H9 (cell line): ENCODE measurements at regions not wholly inside any gene's neighbourhood (a gene's known extent, or its start where the extent isn't known, plus 50 kb on each side); places are given as distances from the start of the nearest gene placed in this dataset.

Experiments
- DNase-seq: peaks from one replicate; pipeline ENCODE4 v3.0.0-alpha.2; 2017
- H2AFZ ChIP-seq: one replicate; pipeline ENCODE4 v1.6.1; 2013; ENCODE audit warnings: mild to moderate bottlenecking, low read length, control low read depth, moderate library complexity
- H2AK5ac ChIP-seq: 2 replicates; pipeline ENCODE4 v1.6.1; 2013; ENCODE audit warnings: low read length, control low read depth, mixed read lengths; ENCODE audit not compliant: insufficient read length
- H2BK120ac ChIP-seq: one replicate; pipeline ENCODE4 v1.6.1; 2013; ENCODE audit warnings: low read depth, mild to moderate bottlenecking, low read length, control low read depth, inconsistent platforms; ENCODE audit not compliant: poor library complexity, severe bottlenecking
- H2BK12ac ChIP-seq: 2 replicates; pipeline ENCODE4 v1.6.1; 2013; ENCODE audit warnings: low read length, control low read depth, mixed read lengths, low read depth; ENCODE audit not compliant: insufficient read length
- H2BK15ac ChIP-seq: 2 replicates; pipeline ENCODE4 v1.6.1; 2013; ENCODE audit warnings: low read depth, low read length, control low read depth
- H2BK20ac ChIP-seq: one replicate; pipeline ENCODE4 v1.6.1; 2013; ENCODE audit warnings: low read depth, mild to moderate bottlenecking, low read length, control low read depth, inconsistent platforms; ENCODE audit not compliant: poor library complexity, severe bottlenecking
- H2BK5ac ChIP-seq: 2 replicates; pipeline ENCODE4 v1.6.1; 2013; ENCODE audit warnings: low read length, control low read depth, mixed read lengths; ENCODE audit not compliant: insufficient read length
- H3K14ac ChIP-seq: 2 replicates; pipeline ENCODE4 v1.6.1; 2013; ENCODE audit warnings: low read length, control low read depth; ENCODE audit not compliant: insufficient read depth
- H3K18ac ChIP-seq: 2 replicates; pipeline ENCODE4 v1.6.1; 2013; ENCODE audit warnings: low read depth, mild to moderate bottlenecking, mixed read lengths, low read length, control low read depth; ENCODE audit not compliant: insufficient read length
- H3K23ac ChIP-seq: 2 replicates; pipeline ENCODE4 v1.6.1; 2013; ENCODE audit warnings: low read length, control low read depth, mixed read lengths, low read depth; ENCODE audit not compliant: insufficient read length
- H3K23me2 ChIP-seq: 2 replicates; pipeline ENCODE4 v1.6.1; 2013; ENCODE audit warnings: low read depth, mild to moderate bottlenecking, mixed read lengths, low read length, control low read depth; ENCODE audit not compliant: insufficient read length, poor library complexity, severe bottlenecking
- H3K27ac ChIP-seq: 2 replicates; pipeline ENCODE4 v1.5.1; 2013; ENCODE audit warnings: low read length, control low read depth, mixed read lengths, low read depth; ENCODE audit not compliant: insufficient read length
- H3K27me3 ChIP-seq: 2 replicates; pipeline ENCODE4 v1.6.1; 2013; ENCODE audit warnings: low read length, control low read depth, inconsistent platforms; ENCODE audit not compliant: insufficient read depth
- H3K4ac ChIP-seq: 2 replicates; pipeline ENCODE4 v1.6.1; 2013; ENCODE audit warnings: low read depth, mild to moderate bottlenecking, control low read depth, inconsistent platforms, low read length, moderate library complexity
- H3K4me1 ChIP-seq: 2 replicates; pipeline ENCODE4 v1.6.1; 2013; ENCODE audit warnings: low read length, control low read depth, inconsistent platforms; ENCODE audit not compliant: insufficient read depth
- H3K4me2 ChIP-seq: 2 replicates; pipeline ENCODE4 v1.6.1; 2013; ENCODE audit warnings: low read length, control low read depth, mixed read lengths; ENCODE audit not compliant: insufficient read length, insufficient read depth
- H3K56ac ChIP-seq: 2 replicates; pipeline ENCODE4 v1.6.1; 2013; ENCODE audit warnings: low read depth, mild to moderate bottlenecking, mixed read lengths, low read length, control low read depth; ENCODE audit not compliant: insufficient read length
- H3K79me1 ChIP-seq: 2 replicates; pipeline ENCODE4 v1.6.1; 2013; ENCODE audit warnings: low read depth, mild to moderate bottlenecking, moderate library complexity, low read length, control low read depth, inconsistent platforms; ENCODE audit not compliant: insufficient read depth, poor library complexity, severe bottlenecking
- H3K79me2 ChIP-seq: 2 replicates; pipeline ENCODE4 v1.6.1; 2013; ENCODE audit warnings: low read length, control low read depth, inconsistent platforms; ENCODE audit not compliant: insufficient read depth
- H3K9ac ChIP-seq: 2 replicates; pipeline ENCODE4 v1.6.1; 2013; ENCODE audit warnings: low read length, control low read depth, mixed read lengths; ENCODE audit not compliant: insufficient read length; ENCODE audit errors: extremely low read depth
- H3K9me3 ChIP-seq: one replicate; pipeline ENCODE4 v1.6.1; 2013; ENCODE audit warnings: low read depth, low read length, inconsistent platforms; ENCODE audit not compliant: control insufficient read depth
- H3T11ph ChIP-seq: one replicate; pipeline ENCODE4 v1.6.1; 2013; ENCODE audit warnings: mild to moderate bottlenecking, low read length, control low read depth, inconsistent platforms
- H4K20me1 ChIP-seq: one replicate; pipeline ENCODE4 v1.6.1; 2013; ENCODE audit not compliant: control insufficient read depth, insufficient read length, insufficient read depth
- H4K5ac ChIP-seq: 2 replicates; pipeline ENCODE4 v1.6.1; 2013; ENCODE audit warnings: low read depth, mild to moderate bottlenecking, mixed read lengths, low read length, control low read depth; ENCODE audit not compliant: insufficient read length
- H4K8ac ChIP-seq: replicated peaks from 2 replicates; pipeline ENCODE4 v1.6.1; 2013; ENCODE audit warnings: low read length, control low read depth, mixed read lengths, low read depth; ENCODE audit not compliant: insufficient read length
- H4K91ac ChIP-seq: 2 replicates; pipeline ENCODE4 v1.6.1; 2013; ENCODE audit warnings: low read depth, mild to moderate bottlenecking, moderate library complexity, mixed read lengths, low read length, control low read depth; ENCODE audit not compliant: insufficient read length
- H3K27ac Mint-ChIP-seq, 3 experiments: 2 replicates in 2 of 3; 3 replicates in 1 of 3; pipeline ENCODE4 v1.8.0; 2020 to 2021; ENCODE audit warnings: mixed read lengths in 3 of 3, mild to moderate bottlenecking in 1 of 3, moderate library complexity in 1 of 3
- H3K27me3 Mint-ChIP-seq: 2 replicates; pipeline ENCODE4 v1.8.0; 2021; ENCODE audit warnings: low read depth, mild to moderate bottlenecking, moderate library complexity, mixed read lengths
- H3K36me3 Mint-ChIP-seq, 3 experiments: 2 replicates in 2 of 3; 3 replicates in 1 of 3; pipeline ENCODE4 v1.8.0; 2020 to 2021; ENCODE audit warnings: low read depth in 3 of 3, mixed read lengths in 3 of 3; ENCODE audit not compliant: insufficient read depth in 1 of 3
- H3K4me1 Mint-ChIP-seq, 2 experiments: 2 replicates each; pipeline ENCODE4 v1.8.0; 2020; ENCODE audit warnings: mixed read lengths in 2 of 2
- H3K4me3 Mint-ChIP-seq, 2 experiments: 2 replicates in 1 of 2; 3 replicates in 1 of 2; pipeline ENCODE4 v1.8.0; 2020 to 2021; ENCODE audit warnings: mild to moderate bottlenecking in 2 of 2, mixed read lengths in 2 of 2, moderate library complexity in 1 of 2
- H3K9me3 Mint-ChIP-seq, 2 experiments: 2 replicates in 1 of 2; 3 replicates in 1 of 2; pipeline ENCODE4 v1.8.0; 2020; ENCODE audit warnings: mild to moderate bottlenecking in 2 of 2, mixed read lengths in 2 of 2, moderate library complexity in 1 of 2
- WGBS: extraction: QIAGEN DNeasy Blood & Tissue Kit; methylation state at CpG from one replicate; pipeline ENCODE4 v1.1.7; 2013; ENCODE audit warnings: missing lambda C conversion rate, low lambda C conversion rate, mixed read lengths; ENCODE audit not compliant: insufficient read length; ENCODE audit errors: extremely low coverage; 5-methylcytosine and 5-hydroxymethylcytosine counted together
- TF ChIP-seq, protein P1 (sequence below): fragments of 200-600 bp; sonication (generic); conservative IDR thresholded peaks from 3 replicates; pipeline ENCODE4 v1.8.0; 2021; ENCODE audit warnings: antibody characterized with exemption, mild to moderate bottlenecking

DNA sequence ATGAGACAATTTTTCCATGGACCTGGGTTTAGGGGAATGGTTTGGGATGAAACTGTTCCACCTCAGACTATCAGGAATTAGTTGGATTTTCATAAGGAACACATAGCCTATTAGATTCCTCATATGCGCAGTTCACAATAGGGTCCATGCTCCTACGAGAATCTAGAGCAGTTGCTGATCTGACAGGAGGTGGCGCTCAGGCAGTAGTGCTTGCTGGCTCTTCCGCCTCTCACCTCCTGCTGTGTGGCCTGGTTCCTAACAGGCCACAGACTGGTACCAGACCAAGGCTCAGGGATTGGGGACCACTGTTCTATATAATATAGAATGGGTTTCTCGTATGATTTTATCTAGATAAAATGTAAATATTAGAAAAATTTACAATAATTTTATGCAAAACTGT, 338.7 kb downstream of the CPS1 start:
- H2BK120ac ChIP-seq: no peak overlapping the region
- no peaks in the 10 kb centered on the region for H3K79me1 ChIP-seq
- H2BK20ac ChIP-seq: no peak overlapping the region
- H2BK12ac ChIP-seq: no peak overlapping the region
- H3K56ac ChIP-seq: no peak overlapping the region
- Mint-ChIP-seq H3K36me3 (peaks cover 0 to 9% (median 0%) of the 10 kb centered on the region in 3 experiments; a peak in 3 of 7 replicates), H3K9me3 (peaks cover 0 to 6% of the 10 kb centered on the region in 2 experiments; a peak in 2 of 5 replicates), H3K4me1 (no peaks in the 10 kb centered on the region), H3K4me3 (no peak overlapping the region), H3K27ac (no peak overlapping the region), H3K27me3 (no peaks in the 10 kb centered on the region)
- WGBS: no CpG with 5 or more reads among the region's 5 CpGs
- no peak overlapping the region for H3K4ac ChIP-seq
- H4K8ac ChIP-seq: no peak overlapping the region
- H3K79me2 ChIP-seq: no peaks in the 10 kb centered on the region
- DNase-seq: peak; percentile 62
- H3K27ac ChIP-seq: no peak overlapping the region
- no peak overlapping the region for H3T11ph ChIP-seq
- no peak overlapping the region for H2AK5ac ChIP-seq
- no peak overlapping the region for H2BK5ac ChIP-seq
- no peak overlapping the region for H2BK15ac ChIP-seq
- no peaks in the 10 kb centered on the region for H3K4me1 ChIP-seq
- no peak overlapping the region for H4K5ac ChIP-seq
- H3K27me3 ChIP-seq: no peaks in the 10 kb centered on the region
- no peak overlapping the region for H3K9ac ChIP-seq
- TF ChIP-seq, protein P1, sequence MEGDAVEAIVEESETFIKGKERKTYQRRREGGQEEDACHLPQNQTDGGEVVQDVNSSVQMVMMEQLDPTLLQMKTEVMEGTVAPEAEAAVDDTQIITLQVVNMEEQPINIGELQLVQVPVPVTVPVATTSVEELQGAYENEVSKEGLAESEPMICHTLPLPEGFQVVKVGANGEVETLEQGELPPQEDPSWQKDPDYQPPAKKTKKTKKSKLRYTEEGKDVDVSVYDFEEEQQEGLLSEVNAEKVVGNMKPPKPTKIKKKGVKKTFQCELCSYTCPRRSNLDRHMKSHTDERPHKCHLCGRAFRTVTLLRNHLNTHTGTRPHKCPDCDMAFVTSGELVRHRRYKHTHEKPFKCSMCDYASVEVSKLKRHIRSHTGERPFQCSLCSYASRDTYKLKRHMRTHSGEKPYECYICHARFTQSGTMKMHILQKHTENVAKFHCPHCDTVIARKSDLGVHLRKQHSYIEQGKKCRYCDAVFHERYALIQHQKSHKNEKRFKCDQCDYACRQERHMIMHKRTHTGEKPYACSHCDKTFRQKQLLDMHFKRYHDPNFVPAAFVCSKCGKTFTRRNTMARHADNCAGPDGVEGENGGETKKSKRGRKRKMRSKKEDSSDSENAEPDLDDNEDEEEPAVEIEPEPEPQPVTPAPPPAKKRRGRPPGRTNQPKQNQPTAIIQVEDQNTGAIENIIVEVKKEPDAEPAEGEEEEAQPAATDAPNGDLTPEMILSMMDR: peak; percentile 67
- H3K4me2 ChIP-seq: no peak overlapping the region
- H4K20me1 ChIP-seq: no peaks in the 10 kb centered on the region
- H3K23me2 ChIP-seq: no peaks in the 10 kb centered on the region
- H3K14ac ChIP-seq: no peak overlapping the region
- H3K9me3 ChIP-seq: no peaks in the 10 kb centered on the region
- no peak overlapping the region for H4K91ac ChIP-seq
- no peak overlapping the region for H2AFZ ChIP-seq
- no peak overlapping the region for H3K23ac ChIP-seq
- H3K18ac ChIP-seq: no peak overlapping the region
